GM23338 (cell line): ENCODE measurements at regions not wholly inside any gene's neighbourhood (a gene's known extent, or its start where the extent isn't known, plus 50 kb on each side); places are given as distances from the start of the nearest gene placed in this dataset.

ENCODE experiments used
- ATAC-seq: fragments of 200-7000 bp; cut with Tn5 transposase; 3 replicates; pipeline ENCODE4 v1.9.1; 2020
- DNase-seq: peaks from one replicate; pipeline ENCODE4 v3.0.0-alpha.2; 2015; ENCODE audit warnings: low spot score
- H2AFZ ChIP-seq: fragments of 200-600 bp; sonication (generic); 2 replicates; pipeline ENCODE4 v1.8.0; 2016; ENCODE audit warnings: antibody characterized with exemption, mild to moderate bottlenecking, moderate library complexity
- H3F3A ChIP-seq: fragments of 200-600 bp; sonication (generic); replicated peaks from 2 replicates; pipeline ENCODE4 v1.8.0; 2017; ENCODE audit warnings: antibody characterized with exemption, mixed run types, low read depth
- H3K27ac ChIP-seq: fragments of 200-600 bp; sonication (generic); 2 replicates; pipeline ENCODE4 v1.6.1; 2016; ENCODE audit warnings: low read depth
- H3K27me3 ChIP-seq: fragments of 200-600 bp; sonication (generic); 2 replicates; pipeline ENCODE4 v1.8.0; 2016; ENCODE audit warnings: mild to moderate bottlenecking, mixed run types, moderate library complexity; ENCODE audit not compliant: insufficient read depth
- H3K36me3 ChIP-seq: fragments of 200-600 bp; sonication (generic); 2 replicates; pipeline ENCODE4 v1.8.0; 2016; ENCODE audit warnings: mild to moderate bottlenecking; ENCODE audit not compliant: insufficient read depth
- H3K4me1 ChIP-seq: fragments of 200-600 bp; sonication (generic); 2 replicates; pipeline ENCODE4 v1.8.0; 2016; ENCODE audit warnings: mild to moderate bottlenecking, moderate library complexity; ENCODE audit not compliant: insufficient read depth
- H3K4me2 ChIP-seq: fragments of 200-600 bp; sonication (generic); 2 replicates; pipeline ENCODE4 v1.7.1; 2017; ENCODE audit warnings: mixed run types
- H3K4me3 ChIP-seq: fragments of 200-600 bp; sonication (generic); 2 replicates; pipeline ENCODE4 v1.6.1; 2016; ENCODE audit warnings: mixed run types
- H3K79me2 ChIP-seq: fragments of 200-600 bp; sonication (generic); replicated peaks from 2 replicates; pipeline ENCODE4 v1.8.0; 2017; ENCODE audit warnings: mild to moderate bottlenecking; ENCODE audit not compliant: insufficient read depth
- H3K9me2 ChIP-seq: fragments of 200-600 bp; sonication (generic); 2 replicates; pipeline ENCODE4 v1.8.0; 2017; ENCODE audit not compliant: insufficient read depth
- H4K20me1 ChIP-seq: fragments of 200-600 bp; sonication (generic); replicated peaks from 2 replicates; pipeline ENCODE4 v1.8.0; 2017; ENCODE audit warnings: mild to moderate bottlenecking; ENCODE audit not compliant: insufficient read depth
- H3K27ac Mint-ChIP-seq: 2 replicates; pipeline ENCODE4 v1.8.0; 2020; ENCODE audit warnings: inconsistent platforms, mild to moderate bottlenecking, moderate library complexity, mixed read lengths
- H3K27me3 Mint-ChIP-seq: 3 replicates; pipeline ENCODE4 v1.8.0; 2022; ENCODE audit warnings: low read depth, mild to moderate bottlenecking, moderate library complexity, mixed read lengths, inconsistent platforms; ENCODE audit not compliant: insufficient read depth, poor library complexity
- H3K36me3 Mint-ChIP-seq: 3 replicates; pipeline ENCODE4 v1.8.0; 2021; ENCODE audit warnings: low read depth, mild to moderate bottlenecking, inconsistent platforms, moderate library complexity, mixed read lengths
- H3K4me1 Mint-ChIP-seq: 3 replicates; pipeline ENCODE4 v1.8.0; 2020; ENCODE audit warnings: mild to moderate bottlenecking, inconsistent platforms, mixed read lengths
- H3K4me3 Mint-ChIP-seq: 3 replicates; pipeline ENCODE4 v1.8.0; 2021; ENCODE audit warnings: moderate library complexity, mild to moderate bottlenecking, inconsistent platforms, mixed read lengths
- H3K9me3 Mint-ChIP-seq: 3 replicates; pipeline ENCODE4 v1.8.0; 2020; ENCODE audit warnings: moderate library complexity, mild to moderate bottlenecking, inconsistent platforms, mixed read lengths
- ETS1 ChIP-seq: IDR thresholded peaks from 2 replicates; pipeline ENCODE4 v1.6.1; 2016; ENCODE audit warnings: antibody characterized with exemption
- JUNB ChIP-seq: IDR thresholded peaks from one replicate; pipeline ENCODE4 v1.6.1; 2016; ENCODE audit warnings: antibody characterized with exemption; ENCODE audit not compliant: unreplicated experiment
- NANOG ChIP-seq: IDR thresholded peaks from 2 replicates; pipeline ENCODE4 v1.6.1; 2016; ENCODE audit warnings: antibody characterized with exemption, borderline replicate concordance
- POLR2AphosphoS5 ChIP-seq: IDR thresholded peaks from 2 replicates; pipeline ENCODE4 v1.6.1; 2016; ENCODE audit warnings: antibody characterized with exemption, low read depth
- ZNF114 ChIP-seq: fragments of 250-450 bp; sonication (Bioruptor Pico); IDR thresholded peaks from 2 replicates; pipeline ENCODE4 v1.5.0; 2020; ENCODE audit warnings: mild to moderate bottlenecking, moderate library complexity
- ZNF462 ChIP-seq: fragments of 250-450 bp; sonication (Bioruptor Pico); IDR thresholded peaks from 2 replicates; pipeline ENCODE4 v1.5.0; 2020; ENCODE audit warnings: mild to moderate bottlenecking, moderate library complexity

GRCh38 chr5:135126688-135127438, 92.8 kb upstream of the PITX1 start (continued):
- no peak for TF ChIP-seq ZNF462 (CRISPR knock-in tag)

GRCh38 chr5:135124724-135125123, 90.7 kb upstream of the PITX1 start:
- no peaks in the 10 kb centered on the region for H3K9me3 Mint-ChIP-seq
- Histone ChIP-seq H3K27ac (no peak overlapping the region), H3K4me3 (no peak overlapping the region), H3K79me2 (no peaks in the 10 kb centered on the region), H3K9me2 (no peaks in the 10 kb centered on the region; the same call in 1 of the 2 replicates), H3F3A (no peaks in the 10 kb centered on the region), H3K36me3 (no peaks in the 10 kb centered on the region), H3K4me1 (no peaks in the 10 kb centered on the region), H4K20me1 (no peaks in the 10 kb centered on the region), H3K27me3 (no peaks in the 10 kb centered on the region), H3K4me2 (no peak overlapping the region), H2AFZ (no peak overlapping the region)
- H3K27ac Mint-ChIP-seq, result no peak overlapping the region
- ATAC-seq (no peak), DNase-seq (no peak)
- H3K4me1 Mint-ChIP-seq, result no peaks in the 10 kb centered on the region
- H3K36me3 Mint-ChIP-seq, result no peaks in the 10 kb centered on the region
- H3K4me3 Mint-ChIP-seq, result no peak overlapping the region
- peaks cover 4% of the 10 kb centered on the region for H3K27me3 Mint-ChIP-seq
- no peak for TF ChIP-seq POLR2AphosphoS5
- no peak for TF ChIP-seq ZNF114 (CRISPR knock-in tag)
- no peak for TF ChIP-seq NANOG
- TF ChIP-seq JUNB, result no peak
- no peak for TF ChIP-seq ZNF462 (CRISPR knock-in tag)
- TF ChIP-seq ETS1, result no peak
